Endodermal cell (in vitro differentiated cells): ENCODE measurements at regions not wholly inside any gene's neighbourhood (a gene's known extent, or its start where the extent isn't known, plus 50 kb on each side); places are given as distances from the start of the nearest gene placed in this dataset.

Experiments used
- DNase-seq: peaks from one replicate; pipeline ENCODE4 v3.0.0-alpha.2; 2017
- H3K27ac ChIP-seq: 2 replicates; pipeline ENCODE4 v1.5.1; 2013; ENCODE audit warnings: mild to moderate bottlenecking, low read depth, low read length, moderate library complexity
- H3K27me3 ChIP-seq: 2 replicates; pipeline ENCODE4 v1.6.1; 2013; ENCODE audit warnings: mild to moderate bottlenecking, low read length, moderate library complexity; ENCODE audit not compliant: insufficient read depth, control insufficient read depth, poor library complexity, severe bottlenecking
- H3K36me3 ChIP-seq: 2 replicates; pipeline ENCODE4 v1.7.0; 2013; ENCODE audit warnings: mild to moderate bottlenecking, low read length, moderate library complexity; ENCODE audit not compliant: control insufficient read depth, insufficient read depth
- H3K4me1 ChIP-seq: one replicate; pipeline ENCODE4 v1.7.0; 2013; ENCODE audit warnings: low read length; ENCODE audit not compliant: control insufficient read depth, insufficient read depth
- H3K4me3 ChIP-seq: 2 replicates; pipeline ENCODE4 v1.5.1; 2013; ENCODE audit warnings: mild to moderate bottlenecking, low read length, moderate library complexity
- H3K9ac ChIP-seq: 2 replicates; pipeline ENCODE4 v1.6.1; 2013; ENCODE audit warnings: mild to moderate bottlenecking, low read length, moderate library complexity; ENCODE audit not compliant: poor library complexity, severe bottlenecking; ENCODE audit errors: extremely low read depth
- H3K9me3 ChIP-seq: 2 replicates; pipeline ENCODE4 v1.6.1; 2013; ENCODE audit warnings: mild to moderate bottlenecking, low read length, moderate library complexity; ENCODE audit not compliant: control insufficient read depth
- H3K27ac Mint-ChIP-seq: 2 replicates; pipeline ENCODE4 v1.8.0; 2020; ENCODE audit warnings: mixed read lengths
- H3K27me3 Mint-ChIP-seq: 2 replicates; pipeline ENCODE4 v1.8.0; 2021; ENCODE audit warnings: mild to moderate bottlenecking, mixed read lengths; ENCODE audit not compliant: insufficient read depth
- H3K36me3 Mint-ChIP-seq: 2 replicates; pipeline ENCODE4 v1.8.0; 2020; ENCODE audit warnings: low read depth, mixed read lengths
- H3K4me1 Mint-ChIP-seq: 2 replicates; pipeline ENCODE4 v1.8.0; 2020; ENCODE audit warnings: mixed read lengths
- H3K4me3 Mint-ChIP-seq: 2 replicates; pipeline ENCODE4 v1.8.0; 2020; ENCODE audit warnings: mild to moderate bottlenecking, moderate library complexity, mixed read lengths
- H3K9me3 Mint-ChIP-seq: 2 replicates; pipeline ENCODE4 v1.8.0; 2020; ENCODE audit warnings: mild to moderate bottlenecking, mixed read lengths
- CTCF ChIP-seq: fragments of 200-600 bp; sonication (generic); conservative IDR thresholded peaks from 2 replicates; pipeline ENCODE4 v1.5.0; 2021; ENCODE audit warnings: antibody characterized with exemption, mild to moderate bottlenecking
- WGBS, 2 experiments: methylation state at CpG; one replicate each; pipeline versions ENCODE4 v1.1.5 to v1.1.7; 2013; ENCODE audit warnings: missing lambda C conversion rate in 2 of 2, mixed read lengths in 1 of 2; ENCODE audit not compliant: insufficient coverage in 1 of 2, insufficient read length in 1 of 2; 5-methylcytosine and 5-hydroxymethylcytosine counted together

- WGBS, 2 experiments, result 88 to 94% methylated on average over 5 to 10 of the region's 10 CpGs
- no peak for DNase-seq
- no peak overlapping the region for H3K4me3 Mint-ChIP-seq
Observed at GRCh38 chr10:130500261-130501000, 364.2 kb downstream of the GLRX3 start.

GRCh38 chr10:130507461-130507860, 371.3 kb downstream of the GLRX3 start:
- Mint-ChIP-seq H3K27ac (no peak overlapping the region), H3K9me3 (peaks cover 15% of the 10 kb centered on the region), H3K27me3 (peaks cover 6% of the 10 kb centered on the region), H3K4me3 (no peak overlapping the region), H3K4me1 (no peaks in the 10 kb centered on the region), H3K36me3 (no peaks in the 10 kb centered on the region)
- no peak for TF ChIP-seq CTCF
- H3K9ac ChIP-seq, result no peak overlapping the region
- no peaks in the 10 kb centered on the region for H3K27me3 ChIP-seq
- H3K27ac ChIP-seq, result no peak overlapping the region
- H3K4me1 ChIP-seq, result no peaks in the 10 kb centered on the region
- H3K9me3 ChIP-seq, result no peaks in the 10 kb centered on the region
- DNase-seq, result no peak
- 70% methylated on average over 5 of the region's 5 CpGs; no CpG with 5 or more reads in 1 of the 2 experiments for WGBS, 2 experiments
- H3K4me3 ChIP-seq, result no peak overlapping the region
- no peaks in the 10 kb centered on the region for H3K36me3 ChIP-seq

More at GRCh38 chr10:130500261-130501000, 364.2 kb downstream of the GLRX3 start:
- Histone ChIP-seq H3K4me1 (no peaks in the 10 kb centered on the region), H3K4me3 (no peak overlapping the region), H3K9me3 (no peaks in the 10 kb centered on the region), H3K27me3 (no peaks in the 10 kb centered on the region), H3K36me3 (no peaks in the 10 kb centered on the region), H3K9ac (no peak overlapping the region), H3K27ac (no peak overlapping the region)
- H3K4me1 Mint-ChIP-seq, result no peaks in the 10 kb centered on the region
- no peak for TF ChIP-seq CTCF
- no peak overlapping the region for H3K27ac Mint-ChIP-seq
- H3K9me3 Mint-ChIP-seq, result peaks cover 15% of the 10 kb centered on the region
- H3K27me3 Mint-ChIP-seq, result no peaks in the 10 kb centered on the region
- H3K36me3 Mint-ChIP-seq, result no peaks in the 10 kb centered on the region

- H3K36me3 Mint-ChIP-seq, result no peaks in the 10 kb centered on the region
Observed at GRCh38 chr10:130509881-130510689, 373.9 kb downstream of the GLRX3 start.

More at GRCh38 chr10:130509881-130510689, 373.9 kb downstream of the GLRX3 start:
- Mint-ChIP-seq H3K4me1 (no peaks in the 10 kb centered on the region), H3K4me3 (no peak overlapping the region), H3K9me3 (no peaks in the 10 kb centered on the region), H3K27me3 (peaks cover 6% of the 10 kb centered on the region), H3K27ac (no peak overlapping the region)
- TF ChIP-seq CTCF, result no peak
- 91 to 93% methylated on average over 7 to 25 of the region's 25 CpGs for WGBS, 2 experiments
- no peaks in the 10 kb centered on the region for H3K9me3 ChIP-seq
- no peak overlapping the region for H3K9ac ChIP-seq
- DNase-seq, result no peak
- no peak overlapping the region for H3K27ac ChIP-seq
- no peaks in the 10 kb centered on the region for H3K36me3 ChIP-seq
- H3K4me1 ChIP-seq, result no peaks in the 10 kb centered on the region
- no peaks in the 10 kb centered on the region for H3K27me3 ChIP-seq
- no peak overlapping the region for H3K4me3 ChIP-seq
